Myocyte (in vitro differentiated cells): ENCODE measurements at regions not wholly inside any gene's neighbourhood (a gene's known extent, or its start where the extent isn't known, plus 50 kb on each side); places are given as distances from the start of the nearest gene placed in this dataset.
A peak's percentile ranks its signal among the peaks of the same experiment; 100 is the strongest.

Experiments used
- DNase-seq: peaks from one replicate; pipeline ENCODE4 v3.0.0-alpha.2; 2012; ENCODE audit warnings: low read depth

DNA sequence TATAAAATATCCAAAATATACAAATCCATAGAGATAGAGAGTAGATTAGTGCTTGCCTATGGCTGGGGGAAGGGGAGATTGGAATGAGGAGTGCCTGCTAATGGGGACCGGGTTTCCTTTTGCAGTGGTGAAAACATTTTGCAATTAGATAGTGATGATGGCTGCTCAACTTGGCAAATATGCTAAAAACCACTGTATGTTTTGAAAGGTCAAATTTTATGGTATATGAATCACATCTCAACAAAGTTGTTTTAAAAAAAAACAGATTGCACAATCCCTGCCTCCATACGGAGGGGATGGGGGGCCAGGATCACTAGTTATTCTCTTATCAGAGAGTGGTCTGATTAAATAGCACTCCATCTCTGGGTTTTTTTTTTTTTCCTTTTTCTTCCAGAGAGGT, 76.9 kb upstream of the RIPOR2 start:
- no peak for DNase-seq

GRCh38 chr6:25013246-25013645, 77.5 kb upstream of the RIPOR2 start:
- no peak for DNase-seq

DNA sequence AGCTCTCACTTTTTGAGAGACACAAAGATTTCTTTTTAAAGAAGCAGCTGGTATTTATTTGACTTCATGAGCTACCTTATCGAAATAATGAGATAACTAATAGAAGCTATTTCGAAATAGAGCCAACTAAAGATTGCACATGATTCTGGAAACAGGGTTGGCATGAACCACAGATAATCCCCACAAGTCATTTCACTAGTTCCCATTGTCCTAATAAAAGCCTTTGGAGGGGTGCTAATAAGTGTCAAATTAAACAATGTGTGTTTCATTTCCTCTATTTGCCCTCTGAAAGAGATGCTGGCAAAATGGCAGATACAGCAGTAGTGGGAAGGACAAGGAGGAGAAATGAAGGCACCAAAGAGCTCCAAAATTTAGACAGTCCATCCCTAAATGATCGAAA, 78.6 kb upstream of the RIPOR2 start:
- DNase-seq = no peak

- peak; percentile 40 for DNase-seq
These were observed 79.2 kb upstream of the RIPOR2 start for GRCh38 chr6:25014791-25015560.

DNA sequence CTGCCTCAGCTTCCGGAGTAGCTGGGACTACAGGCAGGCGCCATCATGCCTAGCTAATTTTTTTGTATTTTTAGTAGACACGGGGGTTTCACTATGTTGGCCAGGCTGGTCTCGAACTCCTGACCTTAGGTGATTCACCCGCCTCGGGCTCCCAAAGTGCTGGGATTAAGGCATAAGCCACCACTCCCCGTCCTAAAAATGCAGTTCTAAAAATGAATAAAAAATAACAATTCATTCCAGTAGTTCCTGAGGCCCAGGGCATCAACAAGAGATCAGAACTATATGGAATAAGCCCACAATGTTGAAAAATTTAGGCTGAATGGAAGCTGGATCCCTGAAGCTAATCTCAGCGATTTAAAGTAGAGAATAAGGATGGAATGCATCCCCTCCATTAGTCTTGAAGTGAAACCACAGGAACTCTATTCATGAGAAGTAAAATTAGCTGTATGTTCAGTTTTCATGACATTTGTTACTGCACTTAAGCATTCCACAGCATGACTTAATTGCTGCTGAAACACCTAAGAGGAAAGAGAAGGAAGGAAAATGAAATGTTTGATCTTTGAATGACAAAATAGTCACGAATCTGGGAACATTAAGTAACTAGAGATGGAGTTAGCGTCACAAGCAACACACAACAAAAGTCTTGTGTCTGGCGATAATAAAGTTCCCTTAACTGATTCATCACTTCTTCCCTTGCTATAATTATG, 80.4 kb upstream of the RIPOR2 start:
- DNase-seq = no peak

DNA sequence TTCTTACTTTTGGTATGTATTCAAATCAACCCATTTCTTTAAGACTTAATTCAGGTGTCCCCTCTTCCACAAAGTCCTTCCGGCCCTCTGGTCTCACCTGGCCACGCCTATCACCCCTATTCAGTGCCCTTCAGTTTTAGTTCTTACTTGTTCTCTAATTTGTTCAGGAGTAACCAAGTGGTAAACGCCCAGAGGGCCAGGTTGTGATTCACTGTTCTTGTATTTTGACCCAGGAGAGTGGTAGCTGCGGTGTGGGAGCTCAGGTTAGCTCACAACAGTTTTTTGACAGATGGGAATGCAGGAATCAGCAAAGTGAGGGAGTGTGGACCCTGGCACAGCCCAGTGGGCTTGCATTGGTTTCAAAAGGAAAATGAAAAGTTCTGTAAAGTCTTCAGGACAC, 81.7 kb upstream of the RIPOR2 start:
- no peak for DNase-seq

GRCh38 chr6:25017932-25018567, 82.3 kb upstream of the RIPOR2 start:
- peak; percentile 55 for DNase-seq

GRCh38 chr6:25018568-25018954, 82.8 kb upstream of the RIPOR2 start:
- no peak for DNase-seq

GRCh38 chr6:25022140-25022553, 86.4 kb upstream of the RIPOR2 start:
- no peak for DNase-seq

GRCh38 chr6:25023781-25024180, 88.0 kb upstream of the RIPOR2 start:
- no peak for DNase-seq

DNA sequence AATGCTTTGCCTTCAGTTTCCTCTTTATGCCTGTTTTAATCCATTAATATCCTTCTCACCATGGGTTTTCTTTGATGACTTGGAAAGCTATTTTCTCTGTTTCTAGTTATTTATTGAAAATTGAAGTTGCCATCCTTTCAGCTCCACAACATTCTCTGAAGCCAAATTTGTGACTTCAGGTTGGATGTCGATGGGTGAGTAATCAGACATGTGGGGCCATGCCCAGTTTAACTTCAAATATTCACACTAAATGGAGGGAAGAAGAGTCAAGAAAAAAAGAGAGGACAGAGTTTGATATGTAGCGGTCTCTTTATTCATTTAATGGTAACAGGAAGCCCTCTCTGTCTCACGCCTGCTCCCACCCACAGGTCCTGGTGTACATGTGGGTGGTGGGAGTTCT, 89.1 kb upstream of the RIPOR2 start:
- no peak for DNase-seq

- DNase-seq = no peak
These were observed 89.6 kb upstream of the RIPOR2 start for GRCh38 chr6:25025248-25025918.

GRCh38 chr6:25025919-25026301, 90.2 kb upstream of the RIPOR2 start:
- DNase-seq = no peak

GRCh38 chr6:25026723-25027122, 91.0 kb upstream of the RIPOR2 start:
- DNase-seq = no peak

DNA sequence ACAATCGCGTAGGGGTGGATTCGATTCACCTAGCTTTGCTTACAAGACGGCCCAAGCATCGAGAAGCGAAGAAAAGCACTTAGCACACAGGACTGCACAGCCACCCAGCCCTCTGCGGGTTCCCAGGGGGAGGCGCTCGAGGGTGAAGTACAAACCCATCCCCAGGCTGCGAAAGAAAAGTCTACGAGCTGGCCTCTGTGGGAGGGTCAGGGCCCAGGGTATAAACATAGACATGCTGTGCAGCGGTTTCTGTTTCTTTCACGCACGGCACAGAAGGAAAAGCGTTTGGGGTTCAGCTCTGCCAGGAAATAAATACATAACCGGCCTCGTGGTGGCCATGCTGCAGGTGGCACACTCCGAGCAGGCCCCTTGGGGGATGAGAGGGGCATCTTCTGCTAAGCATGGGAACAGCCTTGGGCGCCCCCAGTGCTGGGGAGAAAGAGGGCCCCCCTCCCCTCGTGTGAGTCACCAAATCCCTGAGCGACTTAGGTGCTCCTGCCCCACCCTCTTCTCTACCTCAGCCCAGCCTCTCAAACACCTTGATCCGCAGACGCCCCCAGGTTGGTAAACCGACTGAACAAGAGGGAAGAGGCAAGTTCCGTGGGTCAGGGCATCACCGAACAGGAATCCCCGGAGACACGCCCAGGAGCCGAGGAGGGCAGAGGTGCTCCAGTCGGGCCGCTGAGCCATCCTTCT, 91.6 kb upstream of the RIPOR2 start:
- DNase-seq = no peak

- DNase-seq = no peak
These were observed 92.6 kb upstream of the RIPOR2 start for GRCh38 chr6:25028328-25028727.

GRCh38 chr6:25032934-25033333, 97.2 kb upstream of the RIPOR2 start:
- DNase-seq = no peak

DNA sequence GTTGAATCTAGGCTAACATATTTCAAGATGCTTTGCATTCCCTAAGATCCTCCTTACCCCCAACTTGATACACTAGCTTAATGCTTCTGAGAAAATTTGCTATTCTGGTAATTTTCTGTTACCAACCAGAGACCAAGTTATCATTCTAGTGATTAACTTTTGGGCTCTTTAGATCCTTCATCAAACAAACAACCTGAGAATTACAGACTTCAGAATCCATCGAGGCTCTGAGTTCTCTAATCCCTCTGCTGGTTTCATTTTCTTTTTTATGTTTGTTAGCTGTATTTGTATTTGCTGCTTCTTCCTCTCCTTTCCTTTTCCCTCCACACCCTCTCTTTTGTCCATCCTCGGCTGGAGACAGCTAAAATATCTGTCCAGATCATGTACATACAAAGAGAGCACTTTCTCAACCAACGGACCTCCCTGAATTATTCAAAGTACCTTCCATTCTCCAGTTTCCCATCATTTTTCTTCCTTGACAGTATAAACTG, 98.7 kb upstream of the RIPOR2 start:
- DNase-seq = no peak

DNA sequence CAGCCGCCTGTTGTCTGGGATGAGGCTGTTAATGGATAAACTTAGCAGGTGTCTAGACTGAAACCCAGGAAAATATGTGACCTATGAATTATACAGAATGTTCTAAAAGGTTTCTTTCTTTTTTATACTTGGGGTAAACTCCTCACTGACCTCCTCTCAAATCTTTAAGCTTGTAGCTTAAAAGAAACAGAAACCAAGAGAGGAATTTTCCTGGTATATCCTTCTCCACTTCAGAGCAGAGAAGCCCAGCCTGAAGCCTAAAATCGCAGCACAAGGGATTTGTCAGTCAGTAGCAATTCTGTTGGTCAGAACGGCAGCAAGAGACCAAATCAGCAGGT, 99.4 kb upstream of the RIPOR2 start:
- no peak for DNase-seq

DNA sequence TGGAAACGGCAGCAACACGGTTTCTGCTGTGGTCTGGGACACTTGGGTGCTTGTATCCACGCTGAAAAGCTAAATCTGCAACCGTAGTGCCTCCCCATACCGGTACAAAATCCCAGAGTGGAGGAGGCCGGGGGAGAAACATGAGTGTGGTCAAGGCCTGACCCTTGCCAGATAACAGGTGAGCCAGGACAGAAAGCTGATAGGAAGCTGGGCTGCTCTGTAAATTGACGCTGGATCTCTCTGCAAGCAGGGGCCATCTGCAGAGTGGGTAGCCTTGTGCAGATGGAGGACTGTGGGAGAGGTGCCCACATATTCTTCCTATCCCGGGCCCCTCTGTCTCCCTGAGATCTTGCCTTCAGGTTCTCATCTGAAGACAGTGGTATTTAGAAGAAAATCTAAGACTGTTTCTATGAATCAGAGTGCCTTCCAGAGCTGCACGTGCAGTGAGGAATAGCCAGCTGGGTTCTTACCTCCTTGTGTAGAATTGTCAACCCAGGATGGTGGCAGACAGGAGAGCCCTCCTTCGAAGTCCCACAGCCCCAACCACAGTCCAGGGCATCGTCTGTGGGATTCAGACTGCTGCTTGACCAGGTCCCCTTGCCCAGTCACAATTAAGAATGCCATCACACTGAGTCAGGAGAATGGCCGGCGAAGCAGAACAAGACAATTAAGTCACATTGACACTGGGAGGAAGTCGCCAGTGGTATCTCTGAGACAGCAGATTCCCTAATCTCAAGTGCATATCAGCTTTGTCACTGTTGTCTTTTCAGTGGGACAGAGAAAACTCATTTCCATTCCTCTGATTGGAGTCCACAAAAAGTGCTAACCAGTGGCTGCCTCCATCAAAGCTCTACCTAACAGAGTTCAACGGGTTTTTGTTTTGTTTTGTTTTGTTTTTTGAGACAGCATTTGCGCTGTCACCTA, 100.0 kb upstream of the RIPOR2 start:
- DNase-seq = no peak
